SK-N-SH treated with all-trans-retinoic acid at 6 μM for 48 hours (cell line): ENCODE measurements at regions not wholly inside any gene's neighbourhood (a gene's known extent, or its start where the extent isn't known, plus 50 kb on each side); places are given as distances from the start of the nearest gene placed in this dataset.

Experiments used
- ATAC-seq: fragments of 200-7000 bp; cut with Tn5 transposase; 3 replicates; pipeline ENCODE4 v1.9.1; 2020; ENCODE audit warnings: mild to moderate bottlenecking, moderate library complexity
- BACH2 ChIP-seq: fragments of 250-450 bp; sonication (Bioruptor Pico); IDR thresholded peaks from 2 replicates; pipeline ENCODE4 v1.9.0; 2021; ENCODE audit warnings: mild to moderate bottlenecking, borderline replicate concordance
- CSDC2 ChIP-seq: fragments of 250-450 bp; sonication (Bioruptor Pico); IDR thresholded peaks from 2 replicates; pipeline ENCODE4 v1.5.0; 2020; ENCODE audit warnings: mild to moderate bottlenecking, moderate library complexity
- ESRRG ChIP-seq: fragments of 250-450 bp; sonication (Bioruptor Pico); IDR thresholded peaks from 2 replicates; pipeline ENCODE4 v1.6.1; 2021; ENCODE audit warnings: mild to moderate bottlenecking
- ISL1 ChIP-seq: fragments of 250-450 bp; sonication (Bioruptor Pico); IDR thresholded peaks from 2 replicates; pipeline ENCODE4 v2.1.2; 2022; ENCODE audit warnings: mild to moderate bottlenecking, moderate library complexity
- OSR1 ChIP-seq: fragments of 250-450 bp; sonication (Bioruptor Pico); IDR thresholded peaks from 2 replicates; pipeline ENCODE4 v1.8.0; 2022; ENCODE audit warnings: moderate library complexity, mild to moderate bottlenecking, inconsistent platforms
- PPARA ChIP-seq: fragments of 250-450 bp; sonication (Bioruptor Pico); IDR thresholded peaks from 2 replicates; pipeline ENCODE4 v1.5.0; 2020; ENCODE audit warnings: mild to moderate bottlenecking, borderline replicate concordance
- RARB ChIP-seq: fragments of 250-450 bp; sonication (Bioruptor Pico); IDR thresholded peaks from 2 replicates; pipeline ENCODE4 v1.8.0; 2021; ENCODE audit warnings: mild to moderate bottlenecking, moderate library complexity
- SNAI2 ChIP-seq: fragments of 250-450 bp; sonication (Bioruptor Pico); IDR thresholded peaks from 2 replicates; pipeline ENCODE4 v1.5.0; 2020; ENCODE audit warnings: mild to moderate bottlenecking, moderate library complexity
- TCF4 ChIP-seq: fragments of 250-450 bp; sonication (Bioruptor Pico); IDR thresholded peaks from 2 replicates; pipeline ENCODE4 v1.8.0; 2021; ENCODE audit warnings: mild to moderate bottlenecking, moderate library complexity, borderline replicate concordance
- TOX ChIP-seq: fragments of 250-450 bp; sonication (Bioruptor Pico); IDR thresholded peaks from 2 replicates; pipeline ENCODE4 v1.8.0; 2021; ENCODE audit warnings: mild to moderate bottlenecking, moderate library complexity, borderline replicate concordance
- ZC3H10 ChIP-seq: fragments of 250-450 bp; sonication (Bioruptor Pico); IDR thresholded peaks from 2 replicates; pipeline ENCODE4 v1.5.1; 2021; ENCODE audit warnings: mild to moderate bottlenecking, moderate library complexity
- ZFP3 ChIP-seq: fragments of 250-450 bp; sonication (Bioruptor Pico); IDR thresholded peaks from 2 replicates; pipeline ENCODE4 v1.5.0; 2020; ENCODE audit warnings: mild to moderate bottlenecking, moderate library complexity
- ZFP30 ChIP-seq: fragments of 450-650 bp; formaldehyde crosslinking; IDR thresholded peaks from 2 replicates; pipeline ENCODE4 v1.5.0; 2022; ENCODE audit warnings: mild to moderate bottlenecking, moderate library complexity
- ZNF565 ChIP-seq: fragments of 450-650 bp; formaldehyde crosslinking; conservative IDR thresholded peaks from 2 replicates; pipeline ENCODE4 v1.5.0; 2020; ENCODE audit warnings: low read depth, mild to moderate bottlenecking, moderate library complexity
- ZNF70 ChIP-seq: fragments of 450-650 bp; formaldehyde crosslinking; IDR thresholded peaks from 2 replicates; pipeline ENCODE4 v1.5.0; 2020; ENCODE audit warnings: mild to moderate bottlenecking, moderate library complexity
- ZNF8 ChIP-seq: fragments of 450-650 bp; formaldehyde crosslinking; IDR thresholded peaks from 2 replicates; pipeline ENCODE4 v1.5.0; 2020; ENCODE audit warnings: mild to moderate bottlenecking, moderate library complexity
- TF ChIP-seq, protein P1 (sequence below): fragments of 250-450 bp; sonication (Bioruptor Pico); IDR thresholded peaks from 2 replicates; pipeline ENCODE4 v1.5.1; 2021; ENCODE audit warnings: mild to moderate bottlenecking, moderate library complexity
- TF ChIP-seq, protein P2 (sequence below): fragments of 250-450 bp; sonication (Bioruptor Pico); IDR thresholded peaks from 2 replicates; pipeline ENCODE4 v1.8.0; 2020; ENCODE audit warnings: mild to moderate bottlenecking, moderate library complexity, borderline replicate concordance
- TF ChIP-seq, protein P3 (sequence below): fragments of 250-450 bp; sonication (Bioruptor Pico); IDR thresholded peaks from 2 replicates; pipeline ENCODE4 v1.8.0; 2021; ENCODE audit warnings: low read depth, mild to moderate bottlenecking, moderate library complexity, borderline replicate concordance
- TF ChIP-seq, protein P4 (sequence below): fragments of 250-450 bp; sonication (Bioruptor Pico); IDR thresholded peaks from 2 replicates; pipeline ENCODE4 v1.5.1; 2020; ENCODE audit warnings: low read depth, mild to moderate bottlenecking, moderate library complexity
- TF ChIP-seq, protein P5 (sequence below): fragments of 250-450 bp; sonication (Bioruptor Pico); IDR thresholded peaks from 2 replicates; pipeline ENCODE4 v1.5.0; 2020; ENCODE audit warnings: mild to moderate bottlenecking, moderate library complexity

DNA sequence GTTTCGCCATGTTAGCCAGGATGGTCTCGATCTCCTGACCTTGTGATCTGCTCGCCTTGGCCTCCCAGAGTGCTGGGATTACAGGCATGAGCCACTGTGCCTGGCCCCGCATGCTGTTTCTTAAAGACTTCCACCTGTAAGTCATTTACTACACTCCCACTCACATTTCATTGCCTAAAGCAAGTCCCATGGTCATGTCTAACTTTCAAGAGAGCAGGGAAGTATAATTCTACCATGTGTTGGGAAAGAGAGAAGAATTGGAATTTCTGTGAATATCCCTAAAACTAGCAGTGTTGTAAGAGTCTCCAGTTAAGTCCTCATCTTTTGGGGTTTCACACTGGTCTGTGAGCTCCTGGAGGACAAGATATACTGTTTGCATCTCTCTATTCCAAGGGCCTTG, 139.7 kb downstream of the EMP1 start:
- no peak for ATAC-seq
- TF ChIP-seq ZC3H10 (CRISPR knock-in tag) (no peak), TCF4 (no peak), ZFP30 (CRISPR knock-in tag) (no peak), ZFP3 (CRISPR knock-in tag) (no peak), ISL1 (CRISPR knock-in tag) (no peak), BACH2 (no peak), CSDC2 (CRISPR knock-in tag) (no peak), ESRRG (no peak)
- TF ChIP-seq, protein P1, sequence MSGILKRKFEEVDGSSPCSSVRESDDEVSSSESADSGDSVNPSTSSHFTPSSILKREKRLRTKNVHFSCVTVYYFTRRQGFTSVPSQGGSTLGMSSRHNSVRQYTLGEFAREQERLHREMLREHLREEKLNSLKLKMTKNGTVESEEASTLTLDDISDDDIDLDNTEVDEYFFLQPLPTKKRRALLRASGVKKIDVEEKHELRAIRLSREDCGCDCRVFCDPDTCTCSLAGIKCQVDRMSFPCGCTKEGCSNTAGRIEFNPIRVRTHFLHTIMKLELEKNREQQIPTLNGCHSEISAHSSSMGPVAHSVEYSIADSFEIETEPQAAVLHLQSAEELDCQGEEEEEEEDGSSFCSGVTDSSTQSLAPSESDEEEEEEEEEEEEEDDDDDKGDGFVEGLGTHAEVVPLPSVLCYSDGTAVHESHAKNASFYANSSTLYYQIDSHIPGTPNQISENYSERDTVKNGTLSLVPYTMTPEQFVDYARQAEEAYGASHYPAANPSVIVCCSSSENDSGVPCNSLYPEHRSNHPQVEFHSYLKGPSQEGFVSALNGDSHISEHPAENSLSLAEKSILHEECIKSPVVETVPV (CRISPR knock-in tag) = no peak
- TF ChIP-seq, protein P2, sequence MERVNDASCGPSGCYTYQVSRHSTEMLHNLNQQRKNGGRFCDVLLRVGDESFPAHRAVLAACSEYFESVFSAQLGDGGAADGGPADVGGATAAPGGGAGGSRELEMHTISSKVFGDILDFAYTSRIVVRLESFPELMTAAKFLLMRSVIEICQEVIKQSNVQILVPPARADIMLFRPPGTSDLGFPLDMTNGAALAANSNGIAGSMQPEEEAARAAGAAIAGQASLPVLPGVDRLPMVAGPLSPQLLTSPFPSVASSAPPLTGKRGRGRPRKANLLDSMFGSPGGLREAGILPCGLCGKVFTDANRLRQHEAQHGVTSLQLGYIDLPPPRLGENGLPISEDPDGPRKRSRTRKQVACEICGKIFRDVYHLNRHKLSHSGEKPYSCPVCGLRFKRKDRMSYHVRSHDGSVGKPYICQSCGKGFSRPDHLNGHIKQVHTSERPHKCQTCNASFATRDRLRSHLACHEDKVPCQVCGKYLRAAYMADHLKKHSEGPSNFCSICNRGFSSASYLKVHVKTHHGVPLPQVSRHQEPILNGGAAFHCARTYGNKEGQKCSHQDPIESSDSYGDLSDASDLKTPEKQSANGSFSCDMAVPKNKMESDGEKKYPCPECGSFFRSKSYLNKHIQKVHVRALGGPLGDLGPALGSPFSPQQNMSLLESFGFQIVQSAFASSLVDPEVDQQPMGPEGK (CRISPR knock-in tag) = no peak
- TF ChIP-seq, protein P3, sequence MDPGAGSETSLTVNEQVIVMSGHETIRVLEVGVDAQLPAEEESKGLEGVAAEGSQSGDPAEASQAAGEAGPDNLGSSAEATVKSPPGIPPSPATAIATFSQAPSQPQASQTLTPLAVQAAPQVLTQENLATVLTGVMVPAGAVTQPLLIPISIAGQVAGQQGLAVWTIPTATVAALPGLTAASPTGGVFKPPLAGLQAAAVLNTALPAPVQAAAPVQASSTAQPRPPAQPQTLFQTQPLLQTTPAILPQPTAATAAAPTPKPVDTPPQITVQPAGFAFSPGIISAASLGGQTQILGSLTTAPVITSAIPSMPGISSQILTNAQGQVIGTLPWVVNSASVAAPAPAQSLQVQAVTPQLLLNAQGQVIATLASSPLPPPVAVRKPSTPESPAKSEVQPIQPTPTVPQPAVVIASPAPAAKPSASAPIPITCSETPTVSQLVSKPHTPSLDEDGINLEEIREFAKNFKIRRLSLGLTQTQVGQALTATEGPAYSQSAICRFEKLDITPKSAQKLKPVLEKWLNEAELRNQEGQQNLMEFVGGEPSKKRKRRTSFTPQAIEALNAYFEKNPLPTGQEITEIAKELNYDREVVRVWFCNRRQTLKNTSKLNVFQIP = no peak
- TF ChIP-seq, protein P4, sequence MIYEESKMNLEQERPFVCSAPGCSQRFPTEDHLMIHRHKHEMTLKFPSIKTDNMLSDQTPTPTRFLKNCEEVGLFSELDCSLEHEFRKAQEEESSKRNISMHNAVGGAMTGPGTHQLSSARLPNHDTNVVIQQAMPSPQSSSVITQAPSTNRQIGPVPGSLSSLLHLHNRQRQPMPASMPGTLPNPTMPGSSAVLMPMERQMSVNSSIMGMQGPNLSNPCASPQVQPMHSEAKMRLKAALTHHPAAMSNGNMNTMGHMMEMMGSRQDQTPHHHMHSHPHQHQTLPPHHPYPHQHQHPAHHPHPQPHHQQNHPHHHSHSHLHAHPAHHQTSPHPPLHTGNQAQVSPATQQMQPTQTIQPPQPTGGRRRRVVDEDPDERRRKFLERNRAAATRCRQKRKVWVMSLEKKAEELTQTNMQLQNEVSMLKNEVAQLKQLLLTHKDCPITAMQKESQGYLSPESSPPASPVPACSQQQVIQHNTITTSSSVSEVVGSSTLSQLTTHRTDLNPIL = no peak

DNA sequence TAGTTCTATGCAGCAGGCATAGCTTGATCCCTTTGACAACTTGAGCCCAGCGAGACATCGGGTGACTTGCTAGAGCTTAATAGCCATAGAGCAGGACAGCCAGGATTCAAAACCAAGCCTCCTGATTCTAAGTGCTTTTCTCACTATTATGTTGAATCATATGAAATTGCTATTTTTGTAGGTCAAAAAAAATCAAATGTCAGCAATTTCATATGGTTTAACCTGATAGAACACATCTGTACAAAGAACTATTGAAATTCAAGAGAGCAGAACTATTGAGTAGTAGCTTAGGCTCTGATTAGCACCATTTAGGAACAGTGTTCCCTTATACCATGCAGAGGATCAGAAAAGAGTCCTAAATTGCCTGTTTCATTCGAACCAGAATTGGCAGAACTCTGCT, 132.0 kb downstream of the EMP1 start:
- TF ChIP-seq RARB (CRISPR knock-in tag) (no peak), PPARA (CRISPR knock-in tag) (no peak), ESRRG (no peak), CSDC2 (CRISPR knock-in tag) (no peak), ZNF70 (CRISPR knock-in tag) (no peak), TCF4 (no peak), OSR1 (no peak), ZNF565 (CRISPR knock-in tag) (no peak), TOX (CRISPR knock-in tag) (no peak), SNAI2 (no peak), ZNF8 (CRISPR knock-in tag) (no peak)
- TF ChIP-seq, protein P2 (CRISPR knock-in tag) = no peak
- TF ChIP-seq, protein P3 = no peak
- TF ChIP-seq, protein P1 (CRISPR knock-in tag) = no peak
- TF ChIP-seq, protein P5, sequence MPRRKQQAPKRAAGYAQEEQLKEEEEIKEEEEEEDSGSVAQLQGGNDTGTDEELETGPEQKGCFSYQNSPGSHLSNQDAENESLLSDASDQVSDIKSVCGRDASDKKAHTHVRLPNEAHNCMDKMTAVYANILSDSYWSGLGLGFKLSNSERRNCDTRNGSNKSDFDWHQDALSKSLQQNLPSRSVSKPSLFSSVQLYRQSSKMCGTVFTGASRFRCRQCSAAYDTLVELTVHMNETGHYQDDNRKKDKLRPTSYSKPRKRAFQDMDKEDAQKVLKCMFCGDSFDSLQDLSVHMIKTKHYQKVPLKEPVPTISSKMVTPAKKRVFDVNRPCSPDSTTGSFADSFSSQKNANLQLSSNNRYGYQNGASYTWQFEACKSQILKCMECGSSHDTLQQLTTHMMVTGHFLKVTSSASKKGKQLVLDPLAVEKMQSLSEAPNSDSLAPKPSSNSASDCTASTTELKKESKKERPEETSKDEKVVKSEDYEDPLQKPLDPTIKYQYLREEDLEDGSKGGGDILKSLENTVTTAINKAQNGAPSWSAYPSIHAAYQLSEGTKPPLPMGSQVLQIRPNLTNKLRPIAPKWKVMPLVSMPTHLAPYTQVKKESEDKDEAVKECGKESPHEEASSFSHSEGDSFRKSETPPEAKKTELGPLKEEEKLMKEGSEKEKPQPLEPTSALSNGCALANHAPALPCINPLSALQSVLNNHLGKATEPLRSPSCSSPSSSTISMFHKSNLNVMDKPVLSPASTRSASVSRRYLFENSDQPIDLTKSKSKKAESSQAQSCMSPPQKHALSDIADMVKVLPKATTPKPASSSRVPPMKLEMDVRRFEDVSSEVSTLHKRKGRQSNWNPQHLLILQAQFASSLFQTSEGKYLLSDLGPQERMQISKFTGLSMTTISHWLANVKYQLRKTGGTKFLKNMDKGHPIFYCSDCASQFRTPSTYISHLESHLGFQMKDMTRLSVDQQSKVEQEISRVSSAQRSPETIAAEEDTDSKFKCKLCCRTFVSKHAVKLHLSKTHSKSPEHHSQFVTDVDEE (CRISPR knock-in tag) = no peak
- TF ChIP-seq, protein P4 = no peak
- no peak for ATAC-seq
